Coronary artery (tissue), 2 donors: ENCODE measurements at regions not wholly inside any gene's neighbourhood (a gene's known extent, or its start where the extent isn't known, plus 50 kb on each side); places are given as distances from the start of the nearest gene placed in this dataset.

Experiments
- DNase-seq: peaks from one replicate; pipeline ENCODE4 v3.0.0-alpha.2; 2017; ENCODE audit warnings: low spot score
- H3K27ac ChIP-seq, 2 donors: fragments of 200-600 bp; sonication (generic); one replicate each; pipeline ENCODE4 v1.5.1; 2016 to 2019
- H3K4me3 ChIP-seq: fragments of 200-600 bp; sonication (generic); 2 replicates; pipeline ENCODE4 v1.5.1; 2016; ENCODE audit warnings: mild to moderate bottlenecking, moderate library complexity
- TF ChIP-seq, protein P1 (sequence below): fragments of 200-600 bp; sonication (generic); IDR thresholded peaks from one replicate; pipeline ENCODE4 v1.5.1; 2019; ENCODE audit warnings: antibody characterized with exemption

DNA sequence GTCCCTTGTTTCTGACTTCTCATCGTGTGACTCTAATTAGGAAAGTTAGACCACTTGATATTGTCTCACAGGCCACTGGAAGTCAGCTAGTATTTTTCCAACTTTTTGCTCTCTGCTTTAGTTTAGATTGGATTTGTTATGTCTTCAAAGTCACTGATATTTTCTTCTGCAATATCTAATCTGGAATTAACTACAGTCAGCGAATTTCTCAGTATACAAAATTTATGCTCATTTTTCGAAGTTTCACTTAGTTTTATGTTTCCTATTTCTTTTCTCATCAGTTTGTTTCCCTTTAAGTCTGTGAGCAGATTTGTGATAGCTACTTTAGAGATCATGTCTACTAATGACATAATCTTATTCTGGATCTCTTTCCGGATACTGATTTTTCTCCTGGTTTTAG, 1027.2 kb upstream of the CNTN5 start:
- no peak overlapping the region for H3K4me3 ChIP-seq
- no peak overlapping the region for H3K27ac ChIP-seq
- TF ChIP-seq, protein P1, sequence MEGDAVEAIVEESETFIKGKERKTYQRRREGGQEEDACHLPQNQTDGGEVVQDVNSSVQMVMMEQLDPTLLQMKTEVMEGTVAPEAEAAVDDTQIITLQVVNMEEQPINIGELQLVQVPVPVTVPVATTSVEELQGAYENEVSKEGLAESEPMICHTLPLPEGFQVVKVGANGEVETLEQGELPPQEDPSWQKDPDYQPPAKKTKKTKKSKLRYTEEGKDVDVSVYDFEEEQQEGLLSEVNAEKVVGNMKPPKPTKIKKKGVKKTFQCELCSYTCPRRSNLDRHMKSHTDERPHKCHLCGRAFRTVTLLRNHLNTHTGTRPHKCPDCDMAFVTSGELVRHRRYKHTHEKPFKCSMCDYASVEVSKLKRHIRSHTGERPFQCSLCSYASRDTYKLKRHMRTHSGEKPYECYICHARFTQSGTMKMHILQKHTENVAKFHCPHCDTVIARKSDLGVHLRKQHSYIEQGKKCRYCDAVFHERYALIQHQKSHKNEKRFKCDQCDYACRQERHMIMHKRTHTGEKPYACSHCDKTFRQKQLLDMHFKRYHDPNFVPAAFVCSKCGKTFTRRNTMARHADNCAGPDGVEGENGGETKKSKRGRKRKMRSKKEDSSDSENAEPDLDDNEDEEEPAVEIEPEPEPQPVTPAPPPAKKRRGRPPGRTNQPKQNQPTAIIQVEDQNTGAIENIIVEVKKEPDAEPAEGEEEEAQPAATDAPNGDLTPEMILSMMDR, result no peak
- DNase-seq, result no peak

DNA sequence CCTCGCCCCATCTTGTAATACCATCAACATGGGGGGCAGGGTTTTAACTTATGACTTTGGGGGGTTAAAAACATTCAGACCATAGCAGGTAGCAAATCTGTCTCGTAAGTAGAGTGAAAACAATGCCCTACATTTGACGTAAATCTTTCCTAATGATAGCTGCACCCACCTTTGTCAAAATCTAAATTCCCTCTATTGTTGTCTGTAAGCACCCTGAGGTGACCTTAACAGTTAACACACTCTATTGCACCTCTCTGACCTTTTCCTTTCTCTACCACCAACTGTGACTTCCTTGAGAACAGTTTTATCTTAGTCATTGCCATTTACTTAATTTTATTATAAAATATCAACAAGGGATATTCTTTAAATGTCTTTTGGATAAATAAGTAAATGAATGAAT, 1024.9 kb upstream of the CNTN5 start:
- TF ChIP-seq, protein P1, result no peak
- DNase-seq, result no peak
- no peak overlapping the region for H3K4me3 ChIP-seq
- H3K27ac ChIP-seq, result no peak overlapping the region

DNA sequence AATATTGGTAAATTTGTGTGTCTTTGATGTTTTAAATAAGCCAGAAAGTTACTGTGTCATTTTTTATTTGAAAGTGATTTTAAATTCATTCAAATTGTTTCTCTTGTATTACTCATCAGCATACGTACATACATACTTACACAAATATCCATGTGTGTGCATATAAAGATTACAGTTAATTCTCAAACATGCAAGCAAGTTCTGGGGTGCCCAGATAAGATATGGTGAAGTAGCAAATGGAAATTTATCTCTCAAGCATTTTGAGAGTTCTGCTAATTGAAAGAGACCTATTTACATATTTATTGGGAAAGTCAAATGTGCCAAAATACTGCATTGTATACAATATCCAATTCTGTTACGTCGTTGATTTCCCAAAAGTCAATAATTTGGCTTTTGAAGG, 1024.0 kb upstream of the CNTN5 start:
- Histone ChIP-seq H3K4me3 (no peak overlapping the region), H3K27ac (no peak overlapping the region)
- DNase-seq, result no peak
- TF ChIP-seq, protein P1, result no peak

DNA sequence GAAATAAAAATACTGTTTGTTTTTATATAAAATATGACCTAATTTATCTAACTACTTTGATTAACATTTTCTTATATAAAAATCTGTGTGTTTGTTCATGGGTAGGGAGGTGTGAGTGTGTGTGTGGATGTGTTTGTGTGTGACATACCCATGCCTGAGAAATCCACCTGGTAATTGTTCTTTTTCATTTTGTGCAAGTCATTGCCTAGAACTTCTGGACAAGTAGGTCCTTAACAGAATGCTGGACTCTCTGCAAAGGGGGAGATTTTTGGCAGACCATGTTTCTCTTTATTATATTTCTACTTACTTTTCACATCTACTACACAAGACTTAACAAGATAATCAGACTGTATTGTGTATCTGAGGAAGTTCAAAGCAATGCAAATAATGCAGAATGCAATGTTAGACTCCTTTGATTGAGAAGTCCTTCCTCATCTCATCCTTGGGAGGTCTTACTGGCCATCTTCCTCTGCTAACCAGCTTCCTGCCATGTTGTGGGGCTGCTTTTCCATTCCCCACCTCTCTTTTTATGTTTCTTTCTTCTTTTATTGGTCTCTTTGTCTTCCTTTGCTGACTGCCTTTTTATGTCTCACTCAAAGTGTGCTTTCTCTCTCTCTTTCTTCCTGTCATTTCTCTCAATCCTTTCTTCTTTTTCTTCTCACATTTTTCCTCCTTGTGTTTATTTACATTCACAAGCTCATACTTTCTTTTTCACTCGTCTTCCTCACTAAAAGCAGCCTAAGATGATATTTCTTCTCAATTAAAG, 1017.0 kb upstream of the CNTN5 start:
- no peak for DNase-seq
- no peak overlapping the region for H3K4me3 ChIP-seq
- TF ChIP-seq, protein P1, result no peak
- H3K27ac ChIP-seq, result no peak overlapping the region

DNA sequence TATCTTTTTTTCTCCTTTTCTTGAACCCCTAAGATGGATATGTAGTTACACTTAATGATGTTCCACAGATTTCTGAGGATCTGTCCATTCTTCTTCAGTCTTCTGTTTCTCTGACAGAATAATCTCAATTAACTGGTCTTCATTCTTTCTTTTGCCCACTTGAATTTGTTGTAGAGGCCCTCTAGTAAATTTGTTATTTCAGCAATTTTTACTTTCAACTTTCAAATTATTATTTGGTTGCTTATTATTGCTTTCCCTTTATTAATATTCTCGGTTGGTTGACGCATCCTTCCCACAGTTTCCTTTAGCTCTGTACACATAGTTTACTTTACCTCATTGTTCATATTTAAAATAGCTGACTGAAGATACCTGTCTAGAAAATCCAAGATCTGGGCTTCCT, 1013.7 kb upstream of the CNTN5 start:
- H3K4me3 ChIP-seq, result no peak overlapping the region
- no peak overlapping the region for H3K27ac ChIP-seq

DNA sequence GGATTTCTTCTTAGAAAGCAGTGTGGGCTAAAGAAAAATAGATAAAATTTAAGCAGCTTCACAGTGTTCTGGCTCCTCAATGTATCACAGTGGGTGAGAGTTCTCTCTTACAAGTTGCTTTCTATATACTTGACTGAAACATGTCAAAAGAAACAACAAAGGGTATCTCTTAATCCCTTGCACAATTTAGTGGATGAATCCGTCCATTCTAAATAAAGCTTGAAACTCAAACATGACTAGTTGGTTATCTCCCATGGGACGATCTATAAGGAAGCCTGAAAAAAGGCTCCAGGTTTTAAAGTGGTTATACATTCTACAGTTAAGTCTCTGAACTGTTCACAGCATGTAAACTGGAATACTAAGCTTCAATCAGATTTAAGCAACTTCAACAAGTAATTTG, 993.1 kb upstream of the CNTN5 start:
- no peak for DNase-seq
- H3K4me3 ChIP-seq, result no peak overlapping the region
- no peak overlapping the region for H3K27ac ChIP-seq
- TF ChIP-seq, protein P1, result no peak

More for the DNA sequence above, 1013.7 kb upstream of the CNTN5 start:
- DNase-seq, result no peak
- TF ChIP-seq, protein P1, result no peak

DNA sequence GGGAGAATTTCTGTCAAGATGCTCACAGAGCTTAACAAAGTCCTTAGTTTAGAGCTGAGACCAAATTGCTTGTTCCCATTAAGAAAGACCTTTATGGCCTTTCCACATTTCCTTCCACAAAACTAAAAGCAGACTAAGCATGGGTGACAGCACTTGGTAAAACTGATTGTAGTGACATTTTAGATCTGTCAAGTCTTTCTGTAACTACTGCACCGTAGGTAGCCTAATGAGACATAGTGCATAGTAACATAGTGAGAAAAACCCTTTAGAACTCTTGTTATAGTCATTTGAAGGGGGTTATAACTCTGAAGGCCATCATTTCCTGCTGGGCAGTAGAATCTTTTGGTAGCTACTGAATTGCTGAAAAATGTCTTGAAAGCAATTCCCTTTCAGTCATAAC, 990.9 kb upstream of the CNTN5 start:
- Histone ChIP-seq H3K4me3 (no peak overlapping the region), H3K27ac (no peak overlapping the region)
- TF ChIP-seq, protein P1, result no peak
- no peak for DNase-seq
